GM18870 (cell line): ENCODE measurements at regions not wholly inside any gene's neighbourhood (a gene's known extent, or its start where the extent isn't known, plus 50 kb on each side); places are given as distances from the start of the nearest gene placed in this dataset.
A peak's percentile ranks its signal among the peaks of the same experiment; 100 is the strongest.

Experiments
- ATAC-seq: cut with Tn5 transposase; IDR thresholded peaks from one replicate; pipeline ENCODE4 v1.9.1; 2021; ENCODE audit warnings: moderate library complexity; ENCODE audit not compliant: unreplicated experiment

DNA sequence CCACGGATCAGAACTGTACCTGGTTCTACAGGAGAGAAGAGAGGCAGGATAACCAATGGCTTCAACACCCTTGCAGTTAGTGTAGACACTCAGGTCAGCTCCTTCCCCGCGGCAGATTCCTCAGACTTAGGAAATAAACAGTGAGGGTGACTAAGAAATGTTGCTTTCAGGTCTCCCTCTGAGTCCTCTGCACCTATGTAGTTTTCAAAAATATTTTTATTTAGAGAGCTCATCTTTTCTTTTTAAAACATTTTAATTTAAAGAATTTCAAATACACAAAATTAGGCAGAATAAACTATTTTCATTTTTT, 195.2 kb downstream of the KLF12 start:
- ATAC-seq, result no peak

DNA sequence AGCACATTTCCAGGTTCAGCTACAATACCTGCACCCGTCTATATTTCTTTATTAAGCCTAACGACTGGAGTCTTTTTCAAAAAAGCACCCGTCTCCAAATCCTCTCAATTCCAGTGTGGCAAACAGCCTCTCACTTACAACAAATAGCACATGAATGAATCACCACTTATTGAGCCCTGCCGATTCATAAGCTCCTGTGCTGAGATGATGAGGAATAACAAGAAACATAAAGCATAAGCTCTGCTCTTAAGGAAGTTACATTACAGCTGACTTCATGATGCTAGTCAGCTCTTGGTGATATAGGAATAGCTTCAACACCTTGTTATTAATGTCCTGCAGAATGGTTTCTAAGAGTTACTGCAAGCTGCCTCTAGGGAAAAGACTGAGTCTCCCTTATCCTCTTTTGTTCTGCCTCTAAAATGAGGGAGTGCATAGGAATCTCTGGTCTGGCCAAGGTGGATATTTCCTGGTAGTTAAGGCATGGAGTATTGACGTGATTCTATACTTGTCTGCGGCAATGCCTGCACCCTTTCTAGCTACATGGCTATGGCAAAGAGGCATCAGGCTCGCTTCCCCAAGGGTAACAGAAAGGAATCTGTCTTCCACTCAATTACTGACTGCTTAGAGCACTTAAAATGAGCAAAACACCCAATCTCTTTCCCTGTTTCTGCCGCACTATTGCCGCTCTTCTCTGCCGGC, 195.7 kb downstream of the KLF12 start:
- no peak for ATAC-seq

DNA sequence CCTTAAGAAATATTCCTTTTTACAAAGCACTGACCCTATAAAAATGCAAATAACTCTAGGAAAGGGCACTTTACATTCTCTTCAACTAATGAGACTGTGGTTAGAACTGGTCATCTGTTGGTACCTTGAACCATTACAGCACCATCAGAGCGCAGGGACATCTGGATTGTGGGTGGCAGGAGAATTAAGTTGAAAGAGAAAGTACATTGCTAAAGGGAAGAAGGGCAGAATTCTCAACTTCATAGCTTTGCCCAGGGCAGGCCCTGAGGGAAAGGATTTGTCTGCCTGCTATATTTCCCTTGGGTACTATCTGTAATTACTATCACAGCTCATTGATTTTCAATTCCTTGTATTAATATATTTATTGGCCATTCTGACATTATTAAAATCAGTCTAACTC, 196.8 kb downstream of the KLF12 start:
- no peak for ATAC-seq

DNA sequence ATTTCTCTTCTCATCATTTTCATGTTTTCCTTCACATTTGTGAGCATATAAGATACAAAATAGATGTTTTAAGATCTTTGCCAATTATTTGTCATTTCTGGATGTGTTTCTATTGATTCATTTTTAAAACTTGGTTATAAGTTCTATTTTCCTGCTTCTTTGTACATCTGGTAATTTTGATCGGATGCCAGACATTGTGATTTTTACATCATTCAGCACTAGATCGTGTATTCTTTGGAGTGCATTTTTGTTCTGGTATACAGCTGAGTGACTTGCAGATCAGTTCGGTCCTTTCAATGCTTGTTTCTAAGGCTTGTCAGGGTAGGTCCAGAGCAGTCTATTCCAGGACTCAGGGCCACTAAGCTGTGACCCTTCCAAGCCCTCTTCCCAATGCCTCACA, 198.2 kb downstream of the KLF12 start:
- no peak for ATAC-seq

DNA sequence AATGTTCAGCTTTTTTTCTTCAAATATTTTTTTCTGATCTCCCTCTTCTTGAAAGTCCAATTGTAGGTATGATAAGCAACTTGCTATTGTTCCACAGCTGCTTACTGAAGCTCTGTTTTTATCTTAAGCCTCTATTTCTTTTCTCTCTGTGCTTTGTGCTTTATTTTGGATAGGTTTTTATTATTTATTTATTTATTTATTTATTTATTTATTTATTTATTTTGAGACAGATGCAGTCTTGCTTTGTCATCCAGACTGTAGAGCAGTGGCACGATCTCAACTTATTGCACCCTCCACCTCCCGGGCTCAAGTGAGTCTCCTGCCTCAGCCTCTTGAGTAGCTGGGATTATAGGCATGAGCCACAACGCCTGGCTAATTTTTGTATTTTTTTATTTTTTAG, 199.4 kb downstream of the KLF12 start:
- ATAC-seq, result no peak

DNA sequence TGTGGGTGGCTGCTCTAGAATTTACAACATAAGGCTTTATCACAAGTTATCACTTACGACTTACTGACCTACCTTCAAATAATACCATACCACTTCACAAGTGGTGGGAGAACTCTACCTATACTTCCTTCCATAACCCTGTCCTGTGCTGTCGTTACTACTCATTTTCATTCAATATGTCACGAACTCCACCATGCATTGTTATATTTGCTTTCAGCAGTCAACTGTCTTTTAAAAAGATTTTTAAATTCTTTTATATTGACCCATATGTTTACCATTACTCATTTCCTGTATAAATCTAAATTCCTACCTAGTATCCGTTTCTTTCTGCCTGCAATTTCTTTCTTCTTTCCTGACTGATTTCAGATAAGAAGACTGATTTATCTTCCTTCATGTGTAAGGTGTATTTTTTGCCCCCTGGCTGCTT, 200.0 kb downstream of the KLF12 start:
- no peak for ATAC-seq

DNA sequence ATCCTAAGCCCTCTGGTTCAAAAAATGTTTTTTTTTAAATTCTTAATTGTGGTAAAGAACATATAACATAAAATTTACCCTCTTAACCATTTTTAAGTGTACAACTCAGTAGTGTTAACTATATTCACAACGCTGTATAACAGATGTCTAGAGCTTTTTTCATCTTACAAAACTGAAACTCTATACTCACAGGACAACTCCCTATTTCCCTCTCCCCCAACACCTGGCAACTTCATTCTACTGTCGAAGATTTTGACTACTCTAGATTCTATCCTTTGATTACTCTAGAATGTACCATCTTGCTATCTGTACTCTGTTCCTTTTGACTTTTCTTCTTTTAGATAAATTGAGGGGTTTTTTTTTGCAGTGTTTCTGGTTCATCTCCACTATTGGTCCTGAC, 200.4 kb downstream of the KLF12 start:
- no peak for ATAC-seq

DNA sequence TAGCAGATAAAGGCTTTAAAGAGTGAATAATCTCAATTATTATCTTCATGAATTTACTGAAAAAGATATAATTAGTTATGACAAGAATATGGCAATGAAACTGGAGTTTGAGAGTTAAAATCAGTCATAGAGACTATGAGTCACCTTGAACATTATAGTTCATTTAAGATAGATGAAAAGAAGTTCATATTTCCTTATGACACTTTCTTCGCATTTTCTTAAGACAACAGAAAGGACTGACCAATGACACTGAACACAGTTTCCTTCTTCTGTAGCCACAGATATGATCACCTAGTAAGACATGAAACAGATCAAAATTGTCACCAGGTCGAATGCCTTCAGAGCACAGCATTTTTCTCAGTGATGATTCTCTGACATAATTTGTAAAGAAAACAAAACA, 202.1 kb downstream of the KLF12 start:
- no peak for ATAC-seq

DNA sequence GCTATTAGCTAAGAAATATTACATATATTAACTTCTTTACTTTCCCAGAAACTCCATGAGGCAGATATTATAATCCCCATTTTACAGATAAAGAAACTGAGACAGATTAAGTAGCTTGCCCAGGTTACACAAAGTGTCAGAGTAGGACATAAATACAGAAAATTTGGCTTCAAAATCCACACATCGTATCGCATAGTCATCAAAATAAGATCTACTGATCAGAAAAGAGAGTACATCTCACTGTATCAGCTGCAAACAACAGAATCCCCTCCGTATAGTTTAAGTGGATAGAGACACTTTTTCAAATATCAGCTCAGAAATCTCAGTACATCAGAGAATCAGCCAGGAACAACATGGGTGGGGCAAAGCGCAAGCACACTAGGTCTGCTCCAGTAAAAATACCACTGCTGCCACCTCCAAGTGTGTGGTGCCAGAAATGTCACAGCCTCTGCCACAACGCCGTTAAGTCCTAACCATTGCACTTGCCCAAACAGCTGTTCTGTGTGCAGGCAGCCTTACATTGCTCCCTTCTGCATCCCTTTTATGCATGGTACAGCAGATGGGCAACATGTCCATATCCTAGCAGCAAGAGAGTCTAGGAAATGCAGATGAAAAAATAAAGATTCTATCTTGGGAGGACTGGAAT, 204.8 kb downstream of the KLF12 start:
- ATAC-seq, result no peak

DNA sequence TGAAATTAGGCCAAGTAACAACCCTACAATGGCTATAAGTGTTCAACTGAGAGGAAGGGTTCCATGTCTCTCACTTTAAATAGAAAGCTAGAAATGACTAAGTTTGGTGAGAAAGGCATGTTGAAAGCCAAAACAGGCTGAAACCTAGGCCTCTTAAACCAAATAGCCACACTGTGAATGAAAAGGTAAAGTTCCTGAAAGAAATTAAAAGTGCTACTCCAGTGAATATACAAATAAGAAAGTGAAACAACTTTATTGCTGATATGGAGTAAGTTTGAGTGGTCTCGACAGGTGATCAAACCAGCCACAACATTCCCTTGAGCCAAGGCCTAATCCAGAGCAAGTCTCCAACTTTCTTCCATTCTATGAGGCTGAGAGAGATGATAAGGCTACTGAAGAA, 209.6 kb downstream of the KLF12 start:
- peak; percentile 98 for ATAC-seq

DNA sequence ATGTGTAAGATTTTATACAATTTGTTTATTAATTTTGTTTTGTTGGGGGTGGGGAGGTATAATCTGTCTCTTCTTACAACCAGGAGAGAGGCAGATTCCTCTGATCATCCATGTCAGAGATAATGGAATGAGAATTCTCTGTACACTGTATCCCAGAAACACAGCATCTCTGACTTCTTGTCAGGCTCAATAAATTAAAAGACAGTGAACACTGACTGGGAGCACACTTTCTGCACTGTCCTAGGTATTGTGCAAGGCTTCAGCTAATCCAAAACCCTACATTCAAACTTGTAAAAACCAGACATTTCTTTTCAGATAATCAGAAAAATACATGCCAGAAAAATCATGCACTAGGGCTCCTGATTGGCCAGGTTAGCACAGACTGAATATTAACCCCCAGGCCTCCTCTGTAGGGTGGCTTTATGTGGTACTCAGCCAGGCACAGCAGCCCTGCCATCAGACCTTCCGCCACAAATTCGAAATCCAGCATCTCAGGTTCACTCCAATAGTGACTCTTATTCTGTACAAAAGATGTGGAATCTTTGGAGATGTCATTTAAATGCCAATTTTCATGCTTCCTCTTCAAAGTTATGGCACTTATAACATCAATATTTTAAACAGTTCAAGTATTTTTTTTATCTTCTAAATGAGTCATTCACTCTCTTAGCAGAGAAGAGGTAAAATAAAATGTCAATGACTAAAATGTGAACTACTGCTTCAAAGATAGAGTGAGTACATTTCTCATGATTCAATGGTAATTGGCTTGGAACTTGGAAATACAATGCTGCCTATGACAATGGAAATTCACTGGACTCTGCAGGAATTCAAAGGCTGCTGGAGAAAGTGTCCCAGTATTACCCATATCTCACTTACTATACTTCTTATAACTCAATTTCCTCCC, 211.5 kb downstream of the KLF12 start:
- no peak for ATAC-seq

DNA sequence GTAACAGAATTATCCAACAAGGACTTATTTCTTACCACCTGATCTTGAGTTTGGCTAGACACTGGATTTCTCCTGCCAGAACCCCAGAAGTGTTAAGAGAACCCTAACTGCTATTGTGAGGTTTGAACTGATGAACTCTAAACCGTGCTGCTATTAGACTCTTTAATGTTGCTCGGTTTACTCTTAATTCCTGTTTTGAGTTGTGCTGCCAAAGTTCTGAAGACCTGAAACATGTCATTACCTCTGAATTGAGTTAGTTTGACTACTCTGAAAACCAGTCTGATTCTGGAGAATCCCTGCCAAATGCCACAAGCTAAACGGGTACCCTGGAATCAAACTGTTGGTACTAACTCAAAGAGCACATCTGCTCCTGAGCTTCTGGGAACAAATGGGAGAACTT, 215.5 kb downstream of the KLF12 start:
- no peak for ATAC-seq

DNA sequence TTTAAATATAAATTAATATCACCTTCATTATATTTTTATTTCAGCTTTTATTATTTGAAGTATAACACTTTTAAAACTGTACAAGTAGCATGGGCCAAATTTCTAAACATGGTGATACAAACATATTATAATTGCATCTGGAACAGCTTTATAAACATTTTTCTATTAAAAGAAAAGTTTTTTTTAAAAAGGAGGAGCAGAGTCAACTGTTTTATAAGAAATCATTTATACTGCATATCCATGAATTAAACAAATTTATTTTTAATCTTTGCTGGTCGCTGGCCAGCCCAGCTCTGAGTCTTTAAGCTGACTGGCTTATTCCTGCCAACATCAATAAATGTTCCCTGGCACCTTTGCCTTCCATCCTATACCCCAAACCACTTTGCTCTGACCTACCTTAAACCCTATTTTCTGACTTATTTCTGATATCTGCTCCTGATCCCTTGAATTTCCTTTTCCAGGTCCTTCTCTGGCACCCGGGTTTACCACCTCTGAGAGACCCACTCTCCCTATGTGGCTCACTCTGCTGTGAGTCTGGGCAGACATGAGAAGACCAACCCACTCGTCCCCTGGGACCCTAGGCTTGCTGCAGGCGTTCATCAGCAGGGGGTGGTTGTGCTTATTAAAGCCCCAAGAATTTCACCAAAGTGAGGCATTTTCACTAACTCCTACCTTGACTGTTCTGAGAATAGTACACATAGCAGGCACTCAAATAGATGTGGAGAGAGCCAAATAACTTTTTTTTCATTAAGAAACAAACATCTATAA, 220.3 kb downstream of the KLF12 start:
- ATAC-seq, result no peak

DNA sequence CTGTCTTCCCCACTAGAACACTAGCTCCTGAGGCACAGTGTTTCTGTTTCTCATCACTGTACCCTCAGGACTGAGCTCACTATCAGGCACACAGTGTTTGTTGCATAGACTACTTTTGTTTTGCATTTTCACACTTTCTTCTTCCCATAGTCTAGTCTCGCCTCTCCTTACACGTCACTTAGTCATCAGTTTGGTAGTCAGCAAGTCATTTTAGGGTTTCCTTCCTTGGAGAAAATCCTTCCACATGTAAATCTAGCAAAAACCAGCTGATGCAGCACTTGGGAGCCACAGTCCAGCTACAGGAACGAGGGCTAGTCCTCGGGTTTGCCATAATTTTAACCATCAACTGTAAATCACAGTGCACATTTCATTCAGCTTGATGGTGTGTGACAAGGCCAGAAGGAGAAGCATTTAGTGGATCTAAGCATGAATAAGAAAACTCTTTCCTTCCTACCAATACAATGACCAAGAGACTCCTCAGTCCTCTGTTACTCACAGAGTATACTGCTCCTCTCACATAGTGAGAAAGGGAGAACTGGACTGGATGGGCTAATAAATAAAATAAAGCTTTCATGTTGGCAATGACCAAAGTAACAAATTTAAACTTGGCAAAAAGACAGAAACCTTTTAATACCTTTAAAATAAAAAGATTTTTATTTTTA, 221.0 kb downstream of the KLF12 start:
- ATAC-seq, result no peak

DNA sequence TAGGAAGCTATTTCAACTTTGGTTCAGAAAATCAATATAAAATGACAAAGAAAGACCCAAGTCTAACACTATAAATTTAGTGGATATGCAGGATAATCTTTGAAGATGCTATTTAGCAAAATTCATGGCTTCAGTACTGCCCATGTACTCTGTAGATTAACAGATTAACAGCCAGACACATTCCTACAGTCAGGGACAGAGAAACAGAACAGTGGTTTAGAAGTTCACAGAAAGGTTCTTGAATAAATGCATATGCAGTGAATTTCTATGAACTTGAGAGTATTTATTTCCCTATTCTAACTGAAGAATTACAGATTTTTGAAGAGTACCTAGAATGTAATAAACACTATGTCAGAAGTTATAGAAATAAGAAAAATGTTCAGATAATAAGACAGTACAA, 222.8 kb downstream of the KLF12 start:
- no peak for ATAC-seq

DNA sequence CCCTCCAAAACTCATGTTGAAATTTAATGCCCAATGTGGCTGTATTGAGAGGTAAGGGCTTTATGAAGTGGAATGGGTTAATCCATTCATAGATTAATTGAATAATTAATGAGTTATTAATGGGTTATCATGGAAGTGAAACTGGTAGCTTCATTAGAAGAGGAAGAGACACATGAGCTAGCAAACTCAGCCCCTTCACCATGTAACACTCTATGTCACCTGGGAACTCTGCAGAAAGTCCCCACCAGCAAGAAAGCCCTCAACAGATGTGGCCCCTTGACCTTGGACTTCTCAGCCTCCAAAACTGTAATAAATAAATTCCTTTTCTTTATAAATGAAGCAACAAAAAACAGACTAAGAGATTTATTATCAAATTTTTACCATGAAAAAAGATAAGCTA, 223.5 kb downstream of the KLF12 start:
- ATAC-seq, result no peak

DNA sequence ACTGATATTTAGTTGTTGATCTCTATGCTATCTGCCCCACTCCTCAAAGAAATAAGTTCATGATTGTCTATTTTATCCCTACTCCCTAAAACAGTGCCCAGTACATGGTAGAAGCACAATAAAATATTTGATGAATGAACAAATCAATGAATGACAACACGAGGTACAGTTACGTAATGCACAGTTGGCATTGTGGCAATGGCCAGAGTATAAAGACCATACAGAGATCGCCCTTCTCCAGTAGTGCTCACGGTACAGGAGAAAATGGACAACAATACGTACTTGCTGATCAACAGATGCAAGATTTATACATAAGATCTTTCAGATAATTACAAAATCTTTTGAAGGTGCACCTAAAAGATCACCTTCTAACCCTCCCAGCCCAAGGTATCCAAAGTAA, 225.4 kb downstream of the KLF12 start:
- no peak for ATAC-seq

DNA sequence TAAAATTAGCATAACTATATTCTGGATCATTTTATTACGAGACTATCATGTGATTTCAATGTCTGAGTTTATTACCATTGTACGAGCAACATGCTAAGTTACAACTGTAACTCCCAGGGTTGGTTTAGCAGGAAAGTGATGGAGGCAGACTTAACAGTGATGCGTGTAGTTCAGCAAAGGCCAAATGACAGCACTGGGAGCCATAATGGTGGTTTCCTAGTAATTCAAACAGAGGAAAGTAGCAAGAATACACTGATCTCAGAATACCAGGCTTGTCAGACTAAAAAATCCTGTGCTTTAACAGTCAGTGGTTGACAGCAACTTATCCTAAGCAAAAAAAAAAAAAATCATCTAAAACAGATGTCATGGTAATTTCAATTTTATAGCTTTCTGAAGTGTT, 229.6 kb downstream of the KLF12 start:
- no peak for ATAC-seq

DNA sequence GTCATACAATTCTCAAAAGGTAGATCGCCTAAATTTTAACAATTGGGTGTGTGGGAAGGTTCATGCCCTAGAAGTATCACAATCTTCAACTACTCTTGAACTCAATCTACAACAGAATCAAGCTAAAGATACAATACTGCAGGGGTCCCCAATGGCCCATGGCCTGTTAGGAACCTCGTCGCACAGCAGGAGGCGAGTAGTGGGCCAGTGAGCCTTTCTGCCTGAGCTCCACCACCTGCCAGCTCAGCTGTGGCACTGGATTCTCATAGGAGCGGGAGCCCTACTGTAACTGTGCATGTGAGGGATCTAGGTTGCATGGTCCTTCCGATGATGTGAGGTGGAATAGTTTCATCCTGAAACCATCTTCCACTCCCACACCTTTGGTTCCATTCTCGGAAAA, 230.6 kb downstream of the KLF12 start:
- no peak for ATAC-seq

DNA sequence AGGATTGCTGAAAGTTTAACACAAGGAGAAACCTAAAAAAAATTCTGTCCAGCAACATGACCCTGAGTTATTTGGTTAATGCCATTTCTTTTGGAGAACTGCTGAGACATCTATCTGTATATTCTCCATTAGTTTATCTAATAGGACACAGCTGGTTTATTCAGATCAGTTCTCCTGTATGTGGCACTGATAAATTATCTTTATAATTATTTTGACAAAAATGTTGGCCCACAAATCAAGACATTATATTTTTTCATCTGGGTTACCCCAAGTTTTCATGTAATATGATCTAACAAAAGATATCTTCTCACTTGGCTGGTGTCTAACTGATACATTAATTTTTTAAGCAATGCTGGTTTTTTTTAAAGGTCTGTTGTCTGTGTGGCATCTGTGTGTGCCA, 231.4 kb downstream of the KLF12 start:
- no peak for ATAC-seq

DNA sequence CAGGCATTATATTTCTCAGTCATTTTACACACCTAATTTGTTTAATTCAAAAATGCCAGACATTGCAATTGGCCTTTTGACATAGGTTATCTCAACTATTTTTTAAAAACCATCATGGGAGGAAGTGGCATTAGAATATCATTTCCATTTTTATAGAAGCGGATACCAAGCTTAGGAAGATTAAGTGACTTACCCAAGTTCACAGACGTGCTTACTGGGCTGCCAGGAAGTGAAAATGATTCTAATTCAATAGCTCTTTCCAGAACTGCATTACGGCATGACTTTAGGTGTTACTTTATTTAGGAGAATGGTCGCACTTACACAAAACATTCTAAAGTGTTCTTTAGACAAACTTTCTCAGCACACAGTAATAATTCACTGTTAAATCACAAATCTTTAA, 231.9 kb downstream of the KLF12 start:
- no peak for ATAC-seq
